Naive thymus-derived CD4-positive, alpha-beta T cell (primary cell): ENCODE measurements at regions not wholly inside any gene's neighbourhood (a gene's known extent, or its start where the extent isn't known, plus 50 kb on each side); places are given as distances from the start of the nearest gene placed in this dataset.
"Not testable (repeated sequence)": the region's sequence is repeated elsewhere in the genome, so short reads cannot be mapped to it uniquely, and the experiment has no call there.

Source experiments
- ATAC-seq: fragments of 150-1000 bp; cut with Tn5 transposase; 2 replicates; pipeline ENCODE4 v1.10.0; 2021; ENCODE audit warnings: mild to moderate bottlenecking, moderate library complexity
- CTCF ChIA-PET: fragments of 350-600 bp; sonication (Branson Sonifier 250); formaldehyde crosslinking; loops from one replicate; lab custom pipeline; 2021; ENCODE audit warnings: antibody characterized with exemption; lab: Charles Lee
- POLR2A ChIA-PET: fragments of 350-600 bp; sonication (Branson Sonifier 250); formaldehyde crosslinking; loops from one replicate; lab custom pipeline; 2021; ENCODE audit warnings: antibody characterized with exemption, inconsistent platforms; lab: Charles Lee
- DNase-seq, 9 donors: peaks; one replicate each; pipeline versions ENCODE4 v3.0.0 to v3.0.0-alpha.2; 2020 to 2022; ENCODE audit warnings: mixed read lengths in 1 of 9
- H3K27ac ChIP-seq: one replicate; pipeline ENCODE4 v1.7.0; 2013; ENCODE audit warnings: mild to moderate bottlenecking, low read depth, low read length, moderate library complexity
- H3K27me3 ChIP-seq, 2 donors: one replicate each; pipeline ENCODE4 v1.7.0; 2013; ENCODE audit warnings: low read length in 2 of 2, mild to moderate bottlenecking in 2 of 2, moderate library complexity in 2 of 2; ENCODE audit not compliant: control insufficient read depth in 2 of 2, insufficient read depth in 2 of 2
- H3K36me3 ChIP-seq, 3 experiments: 1 replicate in 2 of 3; 2 replicates in 1 of 3; pipeline ENCODE4 v1.7.0; 2013; ENCODE audit warnings: low read length in 3 of 3, mild to moderate bottlenecking in 3 of 3, moderate library complexity in 1 of 3; ENCODE audit not compliant: insufficient read depth in 3 of 3, control insufficient read depth in 2 of 3
- H3K4me1 ChIP-seq, 2 donors: one replicate each; pipeline ENCODE4 v1.7.0; 2013; ENCODE audit warnings: low read length in 2 of 2, mild to moderate bottlenecking in 2 of 2, moderate library complexity in 1 of 2; ENCODE audit not compliant: control insufficient read depth in 2 of 2, insufficient read depth in 2 of 2
- H3K4me3 ChIP-seq: 2 replicates; pipeline ENCODE4 v1.7.0; 2013; ENCODE audit warnings: mild to moderate bottlenecking, low read length
- H3K9me3 ChIP-seq, 3 experiments: 1 replicate in 2 of 3; 2 replicates in 1 of 3; pipeline ENCODE4 v1.7.0; 2013; ENCODE audit warnings: low read length in 3 of 3; ENCODE audit not compliant: control insufficient read depth in 2 of 3
- H3K27ac Mint-ChIP-seq, 9 donors: one replicate each; pipeline ENCODE4 v1.8.0; 2020 to 2022; ENCODE audit warnings: mixed read lengths in 9 of 9, mild to moderate bottlenecking in 8 of 9, moderate library complexity in 5 of 9, inconsistent platforms in 2 of 9
- H3K27me3 Mint-ChIP-seq, 5 donors: one replicate each; pipeline ENCODE4 v1.8.0; 2021 to 2022; ENCODE audit warnings: mixed read lengths in 5 of 5, mild to moderate bottlenecking in 1 of 5
- H3K36me3 Mint-ChIP-seq, 5 donors: one replicate each; pipeline ENCODE4 v1.8.0; 2020 to 2022; ENCODE audit warnings: mixed read lengths in 5 of 5, mild to moderate bottlenecking in 3 of 5, inconsistent platforms in 1 of 5
- H3K4me1 Mint-ChIP-seq, 7 donors: one replicate each; pipeline ENCODE4 v1.8.0; 2020 to 2022; ENCODE audit warnings: mixed read lengths in 7 of 7, mild to moderate bottlenecking in 3 of 7, inconsistent platforms in 1 of 7
- H3K4me3 Mint-ChIP-seq, 10 donors: one replicate each; pipeline ENCODE4 v1.8.0; 2020 to 2022; ENCODE audit warnings: mild to moderate bottlenecking in 10 of 10, mixed read lengths in 10 of 10, moderate library complexity in 6 of 10, inconsistent platforms in 2 of 10
- H3K9me3 Mint-ChIP-seq, 11 donors: one replicate each; pipeline ENCODE4 v1.8.0; 2020 to 2022; ENCODE audit warnings: mixed read lengths in 11 of 11, mild to moderate bottlenecking in 4 of 11, inconsistent platforms in 1 of 11, moderate library complexity in 1 of 11
- intact Hi-C, 2 donors: fragments of 100-400 bp; cut with micrococcal nuclease; formaldehyde crosslinking; loops; one replicate each; pipeline ENCODE4 v1.15.1; 2023

- CTCF ChIA-PET: no interaction called here
- Histone ChIP-seq H3K4me3 (no peak overlapping the region), H3K9me3 (no peaks in the 10 kb centered on the region), H3K27ac (no peak overlapping the region), H3K4me1 (no peaks in the 10 kb centered on the region), H3K27me3 (peaks cover 0 to 4% of the 10 kb centered on the region in 2 donors), H3K36me3 (no peaks in the 10 kb centered on the region)
- no peak overlapping the region for H3K27ac Mint-ChIP-seq
- no peak overlapping the region for H3K4me3 Mint-ChIP-seq
- no peaks in the 10 kb centered on the region for H3K4me1 Mint-ChIP-seq
- no peak for DNase-seq
- ATAC-seq: no peak
- H3K27me3 Mint-ChIP-seq: peaks cover 0 to 2% (median 0%) of the 10 kb centered on the region in 5 donors
- no peaks in the 10 kb centered on the region for H3K36me3 Mint-ChIP-seq
- POLR2A ChIA-PET: no interaction called here
- H3K9me3 Mint-ChIP-seq: peaks cover 0 to 4% (median 0%) of the 10 kb centered on the region in 11 donors
- intact Hi-C loops: no loop called here
These were observed 59.2 kb upstream of the KCNK2 start for GRCh38 chr1:215023155-215023832.

GRCh38 chr1:215028954-215029353, 53.6 kb upstream of the KCNK2 start:
- no peaks in the 10 kb centered on the region for H3K9me3 Mint-ChIP-seq
- H3K9me3 ChIP-seq: no peaks in the 10 kb centered on the region

GRCh38 chr1:215030581-215030980, 52.0 kb upstream of the KCNK2 start:
- peaks cover 0 to 10% (median 0%) of the 10 kb centered on the region in 5 donors for H3K27me3 Mint-ChIP-seq
- H3K9me3 ChIP-seq, POLR2A ChIA-PET, intact Hi-C loops, ATAC-seq, H3K9me3 Mint-ChIP-seq, H3K4me3 ChIP-seq, H3K36me3 ChIP-seq, H3K27ac ChIP-seq, H3K4me3 Mint-ChIP-seq, H3K27ac Mint-ChIP-seq, H3K36me3 Mint-ChIP-seq, H3K4me1 Mint-ChIP-seq, H3K4me1 ChIP-seq, DNase-seq, H3K27me3 ChIP-seq, CTCF ChIA-PET: not testable (repeated sequence)

More at GRCh38 chr1:215028954-215029353, 53.6 kb upstream of the KCNK2 start:
- H3K4me1 ChIP-seq: no peaks in the 10 kb centered on the region
- ATAC-seq (no peak), DNase-seq (no peak)
- ChIA-PET CTCF (no interaction called here), POLR2A (interaction anchor here (0.7 kb wide), 1 partner anchor 11 kb away, joined by 6 read pairs; no protein-coding TSS in a partner anchor)
- H3K27ac ChIP-seq: no peak overlapping the region
- H3K27me3 ChIP-seq: peaks cover 0 to 4% of the 10 kb centered on the region in 2 donors
- H3K4me3 Mint-ChIP-seq: no peak overlapping the region
- no peaks in the 10 kb centered on the region for H3K4me1 Mint-ChIP-seq
- no peak overlapping the region for H3K27ac Mint-ChIP-seq
- peaks cover 0 to 7% (median 0%) of the 10 kb centered on the region in 5 donors for H3K27me3 Mint-ChIP-seq
- H3K36me3 Mint-ChIP-seq: no peaks in the 10 kb centered on the region
- intact Hi-C loops: no loop called here
- H3K4me3 ChIP-seq: no peak overlapping the region
- H3K36me3 ChIP-seq: no peaks in the 10 kb centered on the region

- Histone ChIP-seq H3K9me3 (no peaks in the 10 kb centered on the region), H3K4me3 (no peak overlapping the region), H3K36me3 (no peaks in the 10 kb centered on the region), H3K27ac (no peak overlapping the region), H3K27me3 (peaks cover 0 to 3% of the 10 kb centered on the region in 2 donors), H3K4me1 (no peaks in the 10 kb centered on the region)
- no peak for DNase-seq
- H3K9me3 Mint-ChIP-seq: no peaks in the 10 kb centered on the region
- ChIA-PET CTCF (no interaction called here), POLR2A (no interaction called here)
- intact Hi-C loops: no loop called here
- no peak overlapping the region for H3K4me3 Mint-ChIP-seq
- H3K4me1 Mint-ChIP-seq: no peaks in the 10 kb centered on the region
- H3K27me3 Mint-ChIP-seq: peaks cover 0 to 11% (median 0%) of the 10 kb centered on the region in 5 donors
- H3K27ac Mint-ChIP-seq: no peak overlapping the region
- H3K36me3 Mint-ChIP-seq: no peaks in the 10 kb centered on the region
- ATAC-seq: no peak
These were observed 51.1 kb upstream of the KCNK2 start for GRCh38 chr1:215031392-215031791.
